ENCODE measurements at regions not wholly inside any gene's neighbourhood (a gene's known extent, or its start where the extent isn't known, plus 50 kb on each side); places are given as distances from the start of the nearest gene placed in this dataset.

DNA sequence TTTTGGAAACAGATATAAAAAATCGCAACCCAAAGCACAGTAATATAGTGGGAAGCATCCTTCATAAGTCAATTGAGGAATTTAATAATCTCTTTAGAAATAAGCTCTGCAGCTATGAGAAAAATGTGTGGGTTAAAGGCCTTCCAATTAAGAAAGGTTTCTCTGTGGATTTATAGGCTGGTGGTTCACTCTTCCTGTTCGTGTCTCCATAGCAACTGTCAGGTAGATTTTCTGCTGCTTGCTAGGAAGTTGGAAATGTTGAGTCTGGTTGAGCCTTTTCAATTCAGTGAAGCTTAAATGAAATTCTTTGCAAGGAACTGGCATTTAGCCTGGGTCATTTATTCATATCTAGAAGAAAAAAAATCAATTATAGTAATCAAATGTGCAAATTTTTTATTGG is 652.8 kb upstream of the CELF2 start:
- no peak for TF ChIP-seq YY1 (IDR thresholded peaks at IDR 0.05; ENCODE audit: insufficient read depth, insufficient read length)
- TF ChIP-seq ZNF274 (IDR thresholded peaks at IDR 0.05; ENCODE audit: low read depth, low read length), result no peak
